Epithelial cell of proximal tubule (primary cell): ENCODE measurements at regions not wholly inside any gene's neighbourhood (a gene's known extent, or its start where the extent isn't known, plus 50 kb on each side); places are given as distances from the start of the nearest gene placed in this dataset.

ENCODE experiments used
- DNase-seq: peaks from one replicate; pipeline ENCODE4 v3.0.0-alpha.2; 2011; ENCODE audit warnings: low read depth
- H3K4me3 ChIP-seq: 2 replicates; pipeline ENCODE4 v1.5.1; 2011; ENCODE audit warnings: low read depth, mild to moderate bottlenecking, low read length
- TF ChIP-seq, protein P1 (sequence below): conservative IDR thresholded peaks from 2 replicates; pipeline ENCODE4 v1.5.1; 2012; ENCODE audit warnings: low read depth, mild to moderate bottlenecking, low read length

DNA sequence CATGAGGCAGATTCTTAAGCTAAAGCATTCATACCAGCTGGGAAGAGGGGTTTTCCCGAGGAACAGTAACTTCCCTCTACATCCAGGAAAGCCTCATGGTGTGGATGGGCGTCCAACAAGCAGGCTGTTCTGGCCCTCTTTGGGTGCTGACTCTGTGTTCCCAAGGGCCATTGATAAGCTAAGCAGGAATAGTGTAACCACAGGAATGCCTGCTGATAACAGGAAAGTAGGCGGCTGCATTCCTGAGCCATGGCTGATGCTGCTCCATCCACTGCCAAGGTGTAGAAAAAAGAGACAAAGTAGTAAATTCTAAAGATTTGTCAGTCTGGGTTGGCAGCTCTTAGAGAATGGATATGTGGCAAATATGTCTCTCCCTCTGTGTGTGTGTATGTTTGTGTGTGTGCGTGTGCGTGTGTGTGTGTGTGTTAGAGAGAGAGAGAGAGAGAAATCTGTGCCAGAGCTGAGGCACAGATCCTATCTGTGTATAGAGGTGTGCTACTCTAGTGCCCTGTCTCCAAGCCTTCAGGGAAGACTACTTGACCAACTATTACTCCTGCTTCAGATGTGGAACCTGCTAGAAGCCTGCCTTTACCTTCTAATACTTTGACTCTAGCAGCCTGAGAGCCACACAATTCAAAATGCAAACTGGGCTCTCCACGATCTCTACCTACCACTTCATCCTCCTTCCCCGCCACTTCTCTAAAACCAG, 353.1 kb upstream of the NR3C2 start:
- no peak overlapping the region for H3K4me3 ChIP-seq
- DNase-seq, result no peak
- TF ChIP-seq, protein P1, sequence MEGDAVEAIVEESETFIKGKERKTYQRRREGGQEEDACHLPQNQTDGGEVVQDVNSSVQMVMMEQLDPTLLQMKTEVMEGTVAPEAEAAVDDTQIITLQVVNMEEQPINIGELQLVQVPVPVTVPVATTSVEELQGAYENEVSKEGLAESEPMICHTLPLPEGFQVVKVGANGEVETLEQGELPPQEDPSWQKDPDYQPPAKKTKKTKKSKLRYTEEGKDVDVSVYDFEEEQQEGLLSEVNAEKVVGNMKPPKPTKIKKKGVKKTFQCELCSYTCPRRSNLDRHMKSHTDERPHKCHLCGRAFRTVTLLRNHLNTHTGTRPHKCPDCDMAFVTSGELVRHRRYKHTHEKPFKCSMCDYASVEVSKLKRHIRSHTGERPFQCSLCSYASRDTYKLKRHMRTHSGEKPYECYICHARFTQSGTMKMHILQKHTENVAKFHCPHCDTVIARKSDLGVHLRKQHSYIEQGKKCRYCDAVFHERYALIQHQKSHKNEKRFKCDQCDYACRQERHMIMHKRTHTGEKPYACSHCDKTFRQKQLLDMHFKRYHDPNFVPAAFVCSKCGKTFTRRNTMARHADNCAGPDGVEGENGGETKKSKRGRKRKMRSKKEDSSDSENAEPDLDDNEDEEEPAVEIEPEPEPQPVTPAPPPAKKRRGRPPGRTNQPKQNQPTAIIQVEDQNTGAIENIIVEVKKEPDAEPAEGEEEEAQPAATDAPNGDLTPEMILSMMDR, result no peak

DNA sequence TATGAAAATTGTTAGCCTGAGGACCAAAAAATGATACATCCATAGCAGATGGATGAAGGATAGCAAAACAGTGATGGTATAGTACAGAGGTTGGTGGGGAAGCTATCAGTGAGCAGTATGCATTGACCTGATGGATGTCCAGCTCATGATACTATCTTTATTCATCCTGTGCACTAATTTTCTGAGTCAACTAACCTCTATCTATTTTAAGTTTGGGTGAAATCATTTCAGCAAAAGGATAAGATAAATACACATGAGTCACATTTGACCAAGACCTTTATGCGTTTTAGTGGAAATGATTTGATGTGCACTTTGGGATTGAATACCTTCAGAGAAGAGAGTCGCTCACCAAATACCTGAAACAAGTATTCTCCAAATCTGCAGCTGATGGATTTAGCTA, 351.0 kb upstream of the NR3C2 start:
- H3K4me3 ChIP-seq, result no peak overlapping the region
- TF ChIP-seq, protein P1, result no peak
- DNase-seq, result no peak

DNA sequence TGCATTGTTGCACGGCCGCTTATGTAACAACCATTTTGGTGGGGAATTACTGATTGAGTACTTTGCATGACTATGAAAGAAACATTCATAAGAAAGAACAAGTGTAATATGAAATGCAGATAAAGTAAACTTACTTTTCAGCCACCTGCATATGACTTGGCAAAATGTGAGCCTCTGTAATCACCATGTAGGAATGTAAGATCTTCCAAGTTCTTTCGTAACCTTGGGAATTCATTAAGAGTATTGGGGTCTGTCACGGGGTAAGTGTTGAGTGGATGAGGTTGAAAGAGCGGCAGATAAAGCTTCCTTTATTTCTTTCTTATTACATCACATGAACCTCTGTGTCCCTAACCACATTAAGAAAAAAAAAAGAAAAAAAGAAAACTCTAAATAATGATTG, 348.5 kb upstream of the NR3C2 start:
- no peak overlapping the region for H3K4me3 ChIP-seq
- DNase-seq, result peak; percentile 79
- TF ChIP-seq, protein P1, result no peak

DNA sequence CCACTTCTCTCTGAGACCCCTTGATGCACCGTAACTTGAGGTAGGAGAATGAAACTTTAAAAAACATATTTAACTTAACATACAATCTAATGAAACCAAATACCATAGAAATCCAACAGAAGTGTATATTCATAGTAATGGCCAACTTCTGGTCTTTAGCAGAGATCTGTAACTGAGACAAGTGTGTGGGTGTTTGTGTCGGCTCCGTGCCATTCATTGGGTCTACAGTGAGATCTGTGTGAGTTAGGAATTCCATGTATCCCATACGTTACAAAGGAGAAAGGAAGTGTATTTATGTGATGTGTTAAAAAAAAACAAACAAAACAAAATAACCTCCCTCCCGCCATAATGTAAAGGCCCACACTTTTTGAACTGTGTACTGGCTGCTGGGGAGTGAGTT, 348.0 kb upstream of the NR3C2 start:
- DNase-seq, result no peak
- TF ChIP-seq, protein P1, result no peak
- no peak overlapping the region for H3K4me3 ChIP-seq

DNA sequence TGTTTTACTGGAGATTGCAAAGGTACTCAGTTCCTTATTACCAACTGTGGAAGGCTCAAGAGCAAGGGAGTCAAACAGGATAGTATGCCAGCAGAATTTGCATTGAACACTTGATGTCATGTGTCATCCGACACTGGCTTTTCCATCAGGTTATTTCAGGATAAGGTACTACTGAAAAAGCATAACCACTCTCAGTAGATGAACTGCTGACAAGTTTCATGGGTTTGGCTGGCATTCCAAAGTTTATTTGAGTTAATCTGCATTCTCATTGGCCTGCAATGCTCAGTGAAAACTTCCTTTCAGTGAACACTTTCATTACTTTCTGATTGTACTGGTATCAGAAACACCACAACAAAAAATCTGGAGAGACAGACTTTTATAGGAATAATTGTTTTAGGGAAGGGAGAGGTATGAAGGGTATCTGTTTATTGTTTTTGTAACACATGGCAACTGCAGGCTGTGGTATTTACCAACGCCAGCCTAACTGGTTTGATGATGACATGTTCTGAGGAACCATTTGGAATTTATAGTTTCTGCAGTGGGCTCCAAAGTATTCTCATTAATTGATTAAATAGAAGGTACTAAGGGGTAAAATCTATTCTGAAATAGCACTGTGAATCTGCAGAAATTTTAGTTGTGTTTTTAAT, 345.7 kb upstream of the NR3C2 start:
- peak; percentile 56 for DNase-seq
- TF ChIP-seq, protein P1, result no peak
- H3K4me3 ChIP-seq, result no peak overlapping the region

DNA sequence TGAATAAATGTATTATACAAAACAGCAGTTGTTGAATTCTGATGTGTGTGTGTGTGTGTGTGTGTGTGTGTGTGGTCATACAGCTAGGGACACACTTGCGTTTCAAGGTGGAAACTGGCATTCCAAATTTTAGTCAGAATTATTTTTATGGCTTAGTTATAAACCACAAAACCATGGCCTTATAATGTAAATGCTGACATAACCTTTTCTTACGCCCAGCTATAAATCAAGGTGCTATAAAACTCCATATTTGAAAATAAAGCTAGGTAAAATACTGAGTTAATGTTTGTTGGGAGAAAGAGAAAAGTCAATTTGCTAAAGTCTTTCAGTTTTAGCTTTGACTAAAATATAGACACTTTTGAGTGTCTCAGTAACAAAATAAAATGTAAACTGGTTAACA, 345.1 kb upstream of the NR3C2 start:
- H3K4me3 ChIP-seq, result no peak overlapping the region
- TF ChIP-seq, protein P1, result no peak
- DNase-seq, result no peak

DNA sequence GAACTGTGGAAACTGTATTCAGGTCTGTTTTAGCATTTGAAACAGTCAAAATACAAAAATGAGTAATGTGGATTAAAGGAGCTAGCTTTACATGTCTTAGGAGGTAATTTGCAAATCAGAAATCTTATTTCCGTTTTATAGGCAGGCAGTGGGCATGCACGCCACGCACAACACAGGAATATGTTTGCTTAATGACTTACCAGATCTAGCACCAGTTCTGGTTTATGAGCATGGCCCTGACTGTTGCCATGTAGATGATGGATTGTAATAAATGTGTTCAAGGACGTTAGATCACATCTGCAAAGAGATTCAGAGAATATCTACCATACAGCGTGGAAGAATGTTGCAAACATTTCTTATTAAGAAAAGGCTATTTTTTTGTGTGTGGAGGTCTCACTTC, 344.5 kb upstream of the NR3C2 start:
- TF ChIP-seq, protein P1, result no peak
- no peak for DNase-seq
- no peak overlapping the region for H3K4me3 ChIP-seq
